H1 (cell line): ENCODE measurements at regions not wholly inside any gene's neighbourhood (a gene's known extent, or its start where the extent isn't known, plus 50 kb on each side); places are given as distances from the start of the nearest gene placed in this dataset.

ENCODE experiments used
- CBX8 ChIP-seq: fragments of 300-800, 300-1000 bp; sonication (generic); IDR thresholded peaks from 2 replicates; pipeline ENCODE4 v1.7.1; 2016; ENCODE audit warnings: low read depth, low read length, borderline replicate concordance
- CEBPB ChIP-seq: IDR thresholded peaks from 2 replicates; pipeline ENCODE4 v1.6.1; 2012; ENCODE audit warnings: low read depth, low read length
- EP300 ChIP-seq, 2 experiments: IDR thresholded peaks; 1 replicate in 1 of 2; 2 replicates in 1 of 2; pipeline ENCODE4 v1.6.1; 2011 to 2012; ENCODE audit warnings: low read depth in 2 of 2, low read length in 2 of 2, mild to moderate bottlenecking in 2 of 2, borderline replicate concordance in 1 of 2, inconsistent platforms in 1 of 2, moderate library complexity in 1 of 2
- JUND ChIP-seq: IDR thresholded peaks from 2 replicates; pipeline ENCODE4 v1.6.1; 2011; ENCODE audit warnings: mild to moderate bottlenecking, improper control_type of control experiment, low read length
- NRF1 ChIP-seq: IDR thresholded peaks from 2 replicates; pipeline ENCODE4 v1.6.1; 2011; ENCODE audit warnings: mild to moderate bottlenecking, low read depth, low read length, improper control_type of control experiment
- POLR2A ChIP-seq, 2 experiments: IDR thresholded peaks; 1 replicate in 1 of 2; 2 replicates in 1 of 2; pipeline ENCODE4 v1.6.1; 2011; ENCODE audit warnings: low read depth in 2 of 2, low read length in 2 of 2, mild to moderate bottlenecking in 2 of 2; ENCODE audit errors: control extremely low read depth in 1 of 2
- SIN3A ChIP-seq, 2 experiments: IDR thresholded peaks in 1 of 2; conservative IDR thresholded peaks in 1 of 2; 2 replicates each; pipeline ENCODE4 v1.6.1; 2011 to 2012; ENCODE audit warnings: low read length in 2 of 2, improper control_type of control experiment in 1 of 2, low read depth in 1 of 2, mild to moderate bottlenecking in 1 of 2
- SRF ChIP-seq: IDR thresholded peaks from 2 replicates; pipeline ENCODE4 v1.6.1; 2011; ENCODE audit warnings: mild to moderate bottlenecking, low read depth, low read length, moderate library complexity
- TF ChIP-seq, protein P1 (sequence below), 3 experiments: IDR thresholded peaks; 1 replicate in 2 of 3; 2 replicates in 1 of 3; pipeline versions ENCODE4 v1.5.1 to v1.6.1; 2011; ENCODE audit warnings: low read length in 3 of 3, mild to moderate bottlenecking in 3 of 3, inconsistent platforms in 2 of 3, low read depth in 1 of 3, moderate library complexity in 1 of 3; ENCODE audit not compliant: insufficient read depth in 1 of 3; ENCODE audit errors: control extremely low read depth in 1 of 3

DNA sequence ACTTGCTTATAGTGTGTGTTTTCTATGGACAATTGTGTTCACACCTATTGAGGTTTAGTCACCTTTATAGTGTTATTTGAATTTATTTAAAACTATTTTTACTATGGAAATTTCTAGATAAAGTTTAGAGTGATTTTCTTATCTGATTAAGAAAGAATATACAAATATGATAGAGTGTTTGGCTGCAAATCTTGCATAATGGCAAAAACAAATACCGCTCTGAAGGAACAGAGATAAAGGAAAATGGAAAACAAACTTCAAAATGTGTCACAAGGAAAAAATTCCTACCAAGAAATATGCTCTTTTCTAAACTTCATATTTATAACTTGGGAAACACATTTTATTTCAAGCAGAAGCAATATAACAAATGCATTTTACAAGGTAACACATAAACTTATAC is 423.1 kb downstream of the TOX3 start:
- TF ChIP-seq, protein P1, sequence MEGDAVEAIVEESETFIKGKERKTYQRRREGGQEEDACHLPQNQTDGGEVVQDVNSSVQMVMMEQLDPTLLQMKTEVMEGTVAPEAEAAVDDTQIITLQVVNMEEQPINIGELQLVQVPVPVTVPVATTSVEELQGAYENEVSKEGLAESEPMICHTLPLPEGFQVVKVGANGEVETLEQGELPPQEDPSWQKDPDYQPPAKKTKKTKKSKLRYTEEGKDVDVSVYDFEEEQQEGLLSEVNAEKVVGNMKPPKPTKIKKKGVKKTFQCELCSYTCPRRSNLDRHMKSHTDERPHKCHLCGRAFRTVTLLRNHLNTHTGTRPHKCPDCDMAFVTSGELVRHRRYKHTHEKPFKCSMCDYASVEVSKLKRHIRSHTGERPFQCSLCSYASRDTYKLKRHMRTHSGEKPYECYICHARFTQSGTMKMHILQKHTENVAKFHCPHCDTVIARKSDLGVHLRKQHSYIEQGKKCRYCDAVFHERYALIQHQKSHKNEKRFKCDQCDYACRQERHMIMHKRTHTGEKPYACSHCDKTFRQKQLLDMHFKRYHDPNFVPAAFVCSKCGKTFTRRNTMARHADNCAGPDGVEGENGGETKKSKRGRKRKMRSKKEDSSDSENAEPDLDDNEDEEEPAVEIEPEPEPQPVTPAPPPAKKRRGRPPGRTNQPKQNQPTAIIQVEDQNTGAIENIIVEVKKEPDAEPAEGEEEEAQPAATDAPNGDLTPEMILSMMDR (IDR thresholded peaks at IDR 0.05; ENCODE audit: control extremely low read depth in 1 of 3, insufficient read depth in 1 of 3, low read depth in 1 of 3, low read length in 3 of 3), result no peak
- TF ChIP-seq CEBPB (no peak), POLR2A (IDR thresholded peaks at IDR 0.05; ENCODE audit: control extremely low read depth in 1 of 2, low read depth in 2 of 2, low read length in 2 of 2) (no peak), SIN3A (conservative IDR thresholded peaks at IDR 0.05 in 1 of 2, IDR thresholded peaks at IDR 0.05 in 1 of 2; ENCODE audit: low read depth in 1 of 2, low read length in 2 of 2) (no peak), EP300 (IDR thresholded peaks at IDR 0.05; ENCODE audit: borderline replicate concordance in 1 of 2, low read depth in 2 of 2, low read length in 2 of 2) (no peak), JUND (no peak), CBX8 (no peak), SRF (no peak), NRF1 (no peak)
